Brain microvascular endothelial cell (primary cell): ENCODE measurements at regions not wholly inside any gene's neighbourhood (a gene's known extent, or its start where the extent isn't known, plus 50 kb on each side); places are given as distances from the start of the nearest gene placed in this dataset.

Experiments
- DNase-seq: peaks from one replicate; pipeline ENCODE4 v3.0.0-alpha.2; 2020
- H3K27ac ChIP-seq: fragments of 250-450 bp; sonication (Bioruptor Pico); 2 replicates; pipeline ENCODE4 v1.5.1; 2020; ENCODE audit warnings: mild to moderate bottlenecking, moderate library complexity
- H3K27me3 ChIP-seq: fragments of 250-450 bp; sonication (Bioruptor Pico); replicated peaks from 2 replicates; pipeline ENCODE4 v1.5.1; 2020; ENCODE audit warnings: mild to moderate bottlenecking
- H3K36me3 ChIP-seq: fragments of 250-450 bp; sonication (Bioruptor Pico); replicated peaks from 2 replicates; pipeline ENCODE4 v1.5.1; 2020; ENCODE audit warnings: mild to moderate bottlenecking
- H3K4me3 ChIP-seq: 2 replicates; pipeline ENCODE4 v1.5.1; 2011; ENCODE audit warnings: low read depth, mild to moderate bottlenecking, control low read depth, low read length, moderate library complexity
- in situ Hi-C: cut with HindIII; loops from 2 replicates; pipeline ENCODE4 v1.10.0; 2017; ENCODE audit warnings: low sequenced_read_pairs, low pct_ligation_motif_present
- TF ChIP-seq, protein P1 (sequence below): IDR thresholded peaks from 2 replicates; pipeline ENCODE4 v1.5.1; 2011; ENCODE audit warnings: low read depth, mild to moderate bottlenecking, moderate library complexity, low read length, control low read depth, inconsistent platforms; ENCODE audit errors: missing control alignments

- no peak for DNase-seq
- H3K36me3 ChIP-seq = no peaks in the 10 kb centered on the region
- no peaks in the 10 kb centered on the region for H3K27me3 ChIP-seq
- in situ Hi-C loops = no loop called here
- H3K27ac ChIP-seq = no peak overlapping the region
- TF ChIP-seq, protein P1, sequence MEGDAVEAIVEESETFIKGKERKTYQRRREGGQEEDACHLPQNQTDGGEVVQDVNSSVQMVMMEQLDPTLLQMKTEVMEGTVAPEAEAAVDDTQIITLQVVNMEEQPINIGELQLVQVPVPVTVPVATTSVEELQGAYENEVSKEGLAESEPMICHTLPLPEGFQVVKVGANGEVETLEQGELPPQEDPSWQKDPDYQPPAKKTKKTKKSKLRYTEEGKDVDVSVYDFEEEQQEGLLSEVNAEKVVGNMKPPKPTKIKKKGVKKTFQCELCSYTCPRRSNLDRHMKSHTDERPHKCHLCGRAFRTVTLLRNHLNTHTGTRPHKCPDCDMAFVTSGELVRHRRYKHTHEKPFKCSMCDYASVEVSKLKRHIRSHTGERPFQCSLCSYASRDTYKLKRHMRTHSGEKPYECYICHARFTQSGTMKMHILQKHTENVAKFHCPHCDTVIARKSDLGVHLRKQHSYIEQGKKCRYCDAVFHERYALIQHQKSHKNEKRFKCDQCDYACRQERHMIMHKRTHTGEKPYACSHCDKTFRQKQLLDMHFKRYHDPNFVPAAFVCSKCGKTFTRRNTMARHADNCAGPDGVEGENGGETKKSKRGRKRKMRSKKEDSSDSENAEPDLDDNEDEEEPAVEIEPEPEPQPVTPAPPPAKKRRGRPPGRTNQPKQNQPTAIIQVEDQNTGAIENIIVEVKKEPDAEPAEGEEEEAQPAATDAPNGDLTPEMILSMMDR = no peak
- no peak overlapping the region for H3K4me3 ChIP-seq
Observed at GRCh38 chr2:237033536-237034060, 52.1 kb upstream of the COPS8 start.

DNA sequence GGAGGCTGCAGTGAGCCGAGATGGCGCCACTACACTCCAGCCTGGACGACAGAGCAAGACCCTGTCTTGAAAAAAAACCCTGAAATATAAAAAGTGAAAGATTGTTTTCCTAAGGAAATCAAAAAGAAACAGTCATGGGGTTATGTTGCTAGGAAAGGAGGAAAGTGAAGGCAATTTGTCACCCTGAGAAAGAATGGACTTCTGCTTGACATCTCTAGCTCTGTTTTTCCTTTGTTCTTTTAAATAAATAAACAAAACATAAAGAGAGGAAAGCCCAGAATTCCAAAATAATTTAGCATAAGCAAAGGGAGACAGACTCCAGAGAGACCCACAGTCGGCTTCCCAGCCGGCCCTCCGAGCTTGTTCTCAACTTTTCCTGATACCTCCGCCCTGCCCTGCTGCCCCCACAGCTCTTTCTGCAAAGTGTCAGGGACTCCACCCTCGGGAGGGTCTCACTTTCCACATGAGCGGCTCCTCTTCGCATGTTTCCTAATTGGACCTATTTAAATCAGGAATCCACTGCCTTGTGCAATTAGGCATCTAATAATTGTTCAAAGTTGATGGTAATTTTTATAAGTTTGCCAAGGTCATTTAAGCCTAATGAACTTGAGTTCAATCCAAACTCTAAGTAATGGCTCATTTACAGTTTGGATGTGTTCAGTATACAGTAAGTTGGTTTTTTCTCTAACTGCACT, 49.8 kb upstream of the COPS8 start:
- no peak for DNase-seq
- TF ChIP-seq, protein P1 = no peak
- Histone ChIP-seq H3K4me3 (no peak overlapping the region), H3K27ac (no peak overlapping the region), H3K27me3 (no peaks in the 10 kb centered on the region), H3K36me3 (no peaks in the 10 kb centered on the region)
- in situ Hi-C loops = no loop called here
